Fibroblast of lung (primary cell): ENCODE measurements at regions not wholly inside any gene's neighbourhood (a gene's known extent, or its start where the extent isn't known, plus 50 kb on each side); places are given as distances from the start of the nearest gene placed in this dataset.
A peak's percentile ranks its signal among the peaks of the same experiment; 100 is the strongest.

Experiments used
- DNase-seq, 2 donors: peaks; one replicate each; pipeline versions ENCODE4 v3.0.0 to v3.0.0-alpha.2; 2010; ENCODE audit warnings: low read depth in 2 of 2
- H2AFZ ChIP-seq: 2 replicates; pipeline ENCODE4 v1.5.1; 2012; ENCODE audit warnings: low read length, control low read depth, inconsistent platforms
- H3K27ac ChIP-seq: 2 replicates; pipeline ENCODE4 v1.5.1; 2011; ENCODE audit warnings: low read length, control low read depth; ENCODE audit not compliant: insufficient read depth
- H3K27me3 ChIP-seq: 2 replicates; pipeline ENCODE4 v1.5.1; 2011; ENCODE audit warnings: mild to moderate bottlenecking, low read length; ENCODE audit not compliant: control insufficient read depth, insufficient read depth
- H3K36me3 ChIP-seq: 2 replicates; pipeline ENCODE4 v1.5.1; 2011; ENCODE audit warnings: low read length; ENCODE audit not compliant: control insufficient read depth, insufficient read depth
- H3K4me1 ChIP-seq: 2 replicates; pipeline ENCODE4 v1.5.1; 2011; ENCODE audit warnings: low read length; ENCODE audit not compliant: control insufficient read depth, insufficient read depth; ENCODE audit errors: extremely low read depth
- H3K4me2 ChIP-seq: 2 replicates; pipeline ENCODE4 v1.5.1; 2011; ENCODE audit warnings: low read length, control low read depth; ENCODE audit not compliant: insufficient read depth; ENCODE audit errors: extremely low read depth
- H3K4me3 ChIP-seq, 4 experiments: fragments of 200-600 bp in 1 of 4; sonication (generic) in 1 of 4; replicated peaks in 1 of 4; 2 replicates each; pipeline ENCODE4 v1.5.1; 2011 to 2016; ENCODE audit warnings: low read length in 4 of 4, low read depth in 3 of 4, mild to moderate bottlenecking in 3 of 4, control low read depth in 2 of 4, inconsistent platforms in 1 of 4, mixed read lengths in 1 of 4; ENCODE audit not compliant: insufficient read depth in 1 of 4; ENCODE audit errors: control extremely low read depth in 1 of 4
- H3K79me2 ChIP-seq: 2 replicates; pipeline ENCODE4 v1.5.1; 2012; ENCODE audit warnings: mild to moderate bottlenecking, low read length, inconsistent platforms; ENCODE audit not compliant: control insufficient read depth, insufficient read depth
- H3K9ac ChIP-seq: 2 replicates; pipeline ENCODE4 v1.5.1; 2011; ENCODE audit warnings: mild to moderate bottlenecking, low read length, control low read depth; ENCODE audit not compliant: insufficient read depth
- H3K9me3 ChIP-seq: 2 replicates; pipeline ENCODE4 v1.5.1; 2012; ENCODE audit warnings: low read depth, low read length; ENCODE audit not compliant: control insufficient read depth, insufficient read depth
- H4K20me1 ChIP-seq: 2 replicates; pipeline ENCODE4 v1.5.1; 2011; ENCODE audit warnings: low read length; ENCODE audit not compliant: control insufficient read depth, insufficient read depth; ENCODE audit errors: extremely low read depth
- CTCF ChIP-seq, 2 donors: IDR thresholded peaks in 1 of 2; conservative IDR thresholded peaks in 1 of 2; 1 replicate in 1 of 2; 2 replicates in 1 of 2; pipeline ENCODE4 v1.5.1; 2011 to 2012; ENCODE audit warnings: low read length in 2 of 2, control low read depth in 1 of 2, inconsistent platforms in 1 of 2, low read depth in 1 of 2, mild to moderate bottlenecking in 1 of 2
- EZH2 ChIP-seq: IDR thresholded peaks from 2 replicates; pipeline ENCODE4 v1.5.1; 2012; ENCODE audit warnings: low read length, control low read depth, mild to moderate bottlenecking; ENCODE audit errors: missing control alignments

GRCh38 chr9:3733039-3733408 lies 207.2 kb upstream of the RFX3 start:
- no peak for DNase-seq
- H3K27me3 ChIP-seq = no peaks in the 10 kb centered on the region
- no peaks in the 10 kb centered on the region for H3K9me3 ChIP-seq
- H3K36me3 ChIP-seq = no peaks in the 10 kb centered on the region
- no peak overlapping the region for H3K4me3 ChIP-seq
- H3K27ac ChIP-seq = no peak overlapping the region
- H3K79me2 ChIP-seq = no peaks in the 10 kb centered on the region
- H4K20me1 ChIP-seq = no peaks in the 10 kb centered on the region
- TF ChIP-seq CTCF (conservative IDR thresholded peaks at IDR 0.05 in 1 of 2, IDR thresholded peaks at IDR 0.05 in 1 of 2; ENCODE audit: low read depth in 1 of 2, low read length in 2 of 2) (no peak), EZH2 (no peak)
- no peak overlapping the region for H2AFZ ChIP-seq
- no peak overlapping the region for H3K9ac ChIP-seq
- H3K4me1 ChIP-seq = no peaks in the 10 kb centered on the region
- H3K4me2 ChIP-seq = no peak overlapping the region

GRCh38 chr9:3732077-3733038 lies 206.6 kb upstream of the RFX3 start:
- no peak overlapping the region for H3K27ac ChIP-seq

More at GRCh38 chr9:3732077-3733038, 206.6 kb upstream of the RFX3 start:
- Histone ChIP-seq H3K4me2 (peak overlapping the region; percentile 51), H3K9ac (no peak overlapping the region), H2AFZ (peak overlapping the region; percentile 88), H3K9me3 (no peaks in the 10 kb centered on the region), H4K20me1 (no peaks in the 10 kb centered on the region), H3K27me3 (no peaks in the 10 kb centered on the region), H3K79me2 (no peaks in the 10 kb centered on the region), H3K36me3 (no peaks in the 10 kb centered on the region), H3K4me1 (no peaks in the 10 kb centered on the region), H3K4me3 (peak overlapping the region in 3 of 4 experiments; percentile 22 to 41 (median 40))
- TF ChIP-seq EZH2 (no peak), CTCF (conservative IDR thresholded peaks at IDR 0.05 in 1 of 2, IDR thresholded peaks at IDR 0.05 in 1 of 2; ENCODE audit: low read depth in 1 of 2, low read length in 2 of 2) (peak; percentile 64 to 71)
- DNase-seq = peak; percentile 89 to 90
